HepG2 (cell line): ENCODE measurements at regions not wholly inside any gene's neighbourhood (a gene's known extent, or its start where the extent isn't known, plus 50 kb on each side); places are given as distances from the start of the nearest gene placed in this dataset.

Source experiments
- ATAC-seq: fragments of 200-7000 bp; cut with Tn5 transposase; 3 replicates; pipeline ENCODE4 v1.9.1; 2020; ENCODE audit warnings: mild to moderate bottlenecking, moderate library complexity
- BruUV-seq: library from RNA; stranded (reverse); fragments of 400-500 nt; replicated peaks from 2 replicates; lab custom pipeline; 2021; lab: Mats Ljungman, UMichigan
- CTCF ChIA-PET: fragments of 300-600 bp; formaldehyde crosslinking; extraction: SDS; loops from one replicate; lab custom pipeline; 2021; ENCODE audit warnings: low total read pairs, inconsistent platforms, low intra/inter-chr PET ratio; lab: Yijun Ruan, JAX
- POLR2A ChIA-PET: fragments of 350-600 bp; sonication (Branson Sonifier 250); formaldehyde crosslinking; loops from one replicate; lab custom pipeline; 2020; ENCODE audit warnings: antibody characterized with exemption, inconsistent platforms; lab: Yijun Ruan, JAX
- DNase-seq: peaks from one replicate; pipeline ENCODE4 v3.0.0-alpha.2; 2015; ENCODE audit warnings: low spot score
- FAIRE-seq: peaks from 3 replicates; lab custom pipeline; 2011; peaks lifted over from hg19 to GRCh38; lab: Jason Lieb, UNC
- H2AFZ ChIP-seq: one replicate; pipeline ENCODE4 v1.6.1; 2011; ENCODE audit warnings: low read length, inconsistent platforms
- H3K27ac ChIP-seq: fragments of 300-600 bp; 3 replicates; pipeline ENCODE4 v1.8.0; 2011; ENCODE audit warnings: mixed run types, mild to moderate bottlenecking, mixed read lengths, low read length, inconsistent platforms; ENCODE audit not compliant: insufficient read depth; ENCODE audit errors: extremely low read length
- H3K27me3 ChIP-seq, 2 experiments: fragments of 200-600 bp in 1 of 2; 2 replicates in 1 of 2; 3 replicates in 1 of 2; pipeline versions ENCODE4 v1.6.0 to v1.8.0; 2011; ENCODE audit warnings: low read length in 2 of 2, mild to moderate bottlenecking in 2 of 2, moderate library complexity in 2 of 2, inconsistent platforms in 1 of 2; ENCODE audit not compliant: insufficient read depth in 2 of 2, control insufficient read depth in 1 of 2
- H3K36me3 ChIP-seq, 2 experiments: fragments of 200-600 bp in 1 of 2; replicated peaks in 1 of 2; 2 replicates in 1 of 2; 3 replicates in 1 of 2; pipeline versions ENCODE4 v1.5.1 to v1.8.0; 2011; ENCODE audit warnings: low read length in 2 of 2, inconsistent platforms in 1 of 2; ENCODE audit not compliant: insufficient read depth in 2 of 2, control insufficient read depth in 1 of 2
- H3K4me1 ChIP-seq: 2 replicates; pipeline ENCODE4 v1.5.1; 2012; ENCODE audit warnings: low read length, inconsistent platforms; ENCODE audit not compliant: insufficient read depth
- H3K4me2 ChIP-seq: 2 replicates; pipeline ENCODE4 v1.6.0; 2011; ENCODE audit warnings: low read depth, low read length, inconsistent platforms
- H3K4me3 ChIP-seq, 3 experiments: fragments of 200-600 bp in 1 of 3; sonication (generic), shearing (Covaris generic) in 1 of 3; replicated peaks in 1 of 3; 2 replicates each; pipeline ENCODE4 v1.5.1; 2011 to 2016; ENCODE audit warnings: low read length in 3 of 3, inconsistent platforms in 2 of 3, low read depth in 2 of 3, mild to moderate bottlenecking in 2 of 3, control low read depth in 1 of 3, mixed read lengths in 1 of 3; ENCODE audit not compliant: insufficient read depth in 1 of 3
- H3K79me2 ChIP-seq: one replicate; pipeline ENCODE4 v1.6.1; 2011; ENCODE audit warnings: low read length, inconsistent platforms; ENCODE audit not compliant: insufficient read depth
- H3K9ac ChIP-seq: 2 replicates; pipeline ENCODE4 v1.6.0; 2011; ENCODE audit warnings: mild to moderate bottlenecking, low read depth, low read length, inconsistent platforms; ENCODE audit not compliant: insufficient read depth
- H3K9me3 ChIP-seq: 2 replicates; pipeline ENCODE4 v1.5.1; 2012; ENCODE audit warnings: mild to moderate bottlenecking, low read length
- H4K20me1 ChIP-seq: 2 replicates; pipeline ENCODE4 v1.6.0; 2011; ENCODE audit warnings: inconsistent platforms, mild to moderate bottlenecking, low read length, moderate library complexity; ENCODE audit not compliant: insufficient read depth
- ATF4 ChIP-seq, 2 experiments: fragments of 450-650 bp in 1 of 2; sonication (generic) in 1 of 2; formaldehyde crosslinking; IDR thresholded peaks; 2 replicates each; pipeline versions ENCODE4 v1.5.0 to v1.8.0; 2020 to 2022; ENCODE audit warnings: mild to moderate bottlenecking in 1 of 2, missing genetic modification reagents in 1 of 2
- CCAR2 ChIP-seq: fragments of 200-400 bp; formaldehyde crosslinking; optimal IDR thresholded peaks from 2 replicates; pipeline ENCODE3; 2018; ENCODE audit warnings: low read depth, mild to moderate bottlenecking, low read length, moderate library complexity
- FOXM1 ChIP-seq: sonication (generic); formaldehyde crosslinking; IDR thresholded peaks from 2 replicates; pipeline ENCODE4 v1.5.0; 2020; ENCODE audit warnings: missing genetic modification reagents
- HNRNPK ChIP-seq: fragments of 200-400 bp; formaldehyde crosslinking; IDR thresholded peaks from 2 replicates; pipeline ENCODE4 v1.6.1; 2018; ENCODE audit warnings: low read length, low read depth, moderate library complexity, mild to moderate bottlenecking; ENCODE audit not compliant: poor library complexity, severe bottlenecking
- HNRNPUL1 ChIP-seq: fragments of 200-400 bp; formaldehyde crosslinking; IDR thresholded peaks from 2 replicates; pipeline ENCODE4 v1.6.1; 2017; ENCODE audit warnings: low read depth, mild to moderate bottlenecking, low read length, moderate library complexity
- MAFK ChIP-seq, 2 experiments: IDR thresholded peaks in 1 of 2; conservative IDR thresholded peaks in 1 of 2; 2 replicates each; pipeline ENCODE4 v1.6.1; 2011; ENCODE audit warnings: improper control_type of control experiment in 2 of 2, low read length in 2 of 2
- NFIB ChIP-seq: sonication (generic); formaldehyde crosslinking; IDR thresholded peaks from 2 replicates; pipeline ENCODE4 v1.9.0; 2021; ENCODE audit warnings: missing genetic modification reagents, mild to moderate bottlenecking, borderline replicate concordance
- NFRKB ChIP-seq: fragments of 450-650 bp; IDR thresholded peaks from 2 replicates; pipeline ENCODE4 v1.6.1; 2017
- NFYB ChIP-seq: sonication (generic); formaldehyde crosslinking; IDR thresholded peaks from 2 replicates; pipeline ENCODE4 v1.4.0; 2020; ENCODE audit warnings: missing genetic modification reagents
- ZNF18 ChIP-seq: sonication (generic); formaldehyde crosslinking; IDR thresholded peaks from 2 replicates; pipeline ENCODE4 v1.8.0; 2022; ENCODE audit warnings: mild to moderate bottlenecking, missing genetic modification reagents; ENCODE audit not compliant: insufficient replicate concordance
- ZNF335 ChIP-seq: sonication (generic); formaldehyde crosslinking; IDR thresholded peaks from 2 replicates; pipeline ENCODE4 v1.4.0; 2020; ENCODE audit warnings: missing genetic modification reagents
- ZNF337 ChIP-seq: sonication (generic); formaldehyde crosslinking; IDR thresholded peaks from 2 replicates; pipeline ENCODE4 v1.5.1; 2020; ENCODE audit warnings: missing genetic modification reagents, low read depth, mild to moderate bottlenecking, borderline replicate concordance
- ZNF563 ChIP-seq: sonication (generic); formaldehyde crosslinking; IDR thresholded peaks from 2 replicates; pipeline ENCODE4 v1.8.0; 2022; ENCODE audit warnings: mild to moderate bottlenecking, moderate library complexity, missing genetic modification reagents
- ZNF576 ChIP-seq: sonication (generic); formaldehyde crosslinking; IDR thresholded peaks from 2 replicates; pipeline ENCODE4 v1.4.0; 2020; ENCODE audit warnings: mild to moderate bottlenecking, missing genetic modification reagents
- ZNF83 ChIP-seq: sonication (generic); formaldehyde crosslinking; IDR thresholded peaks from 2 replicates; pipeline ENCODE4 v1.4.0; 2020; ENCODE audit warnings: missing genetic modification reagents, mild to moderate bottlenecking, borderline replicate concordance
- WGBS: methylation state at CpG from one replicate; pipeline ENCODE4 v1.1.6; 2017; ENCODE audit warnings: low lambda C conversion rate; 5-methylcytosine and 5-hydroxymethylcytosine counted together
- in situ Hi-C: cut with HindIII; loops from 2 replicates; pipeline ENCODE4 v1.10.0; 2017; ENCODE audit warnings: low pct_unique_long_range_greater_than_20kb; ENCODE audit not compliant: extremely low pct_ligation_motif_present
- intact Hi-C: fragments of 100-400 bp; cut with micrococcal nuclease; formaldehyde crosslinking; loops from one replicate; pipeline ENCODE4 v1.10.0; 2022; ENCODE audit not compliant: unreplicated experiment

- TF ChIP-seq HNRNPK (no peak), CCAR2 (no peak), ZNF337 (CRISPR knock-in tag) (no peak)
These were observed 174.9 kb upstream of the PUM3 start (continued) for GRCh38 chr9:3018691-3019230.

- no peaks in the 10 kb centered on the region for H3K79me2 ChIP-seq
- no peaks in the 10 kb centered on the region for H4K20me1 ChIP-seq
- no peak for FAIRE-seq
- DNase-seq: no peak
- intact Hi-C loops (no loop called here), in situ Hi-C loops (no loop called here)
- no peak overlapping the region for H3K4me2 ChIP-seq
- 5% methylated on average over 2 of the region's 2 CpGs for WGBS
- no peak for ATAC-seq
- no peak overlapping the region for H3K4me3 ChIP-seq
- no TSS peak for BruUV-seq
- no peaks in the 10 kb centered on the region for H3K36me3 ChIP-seq
- CTCF ChIA-PET: no interaction called here
- no peaks in the 10 kb centered on the region for H3K9me3 ChIP-seq
- H2AFZ ChIP-seq: no peak overlapping the region
- H3K9ac ChIP-seq: no peak overlapping the region
- no peaks in the 10 kb centered on the region for H3K4me1 ChIP-seq
- POLR2A ChIA-PET: no interaction called here
- no peaks in the 10 kb centered on the region for H3K27me3 ChIP-seq
- TF ChIP-seq NFYB (CRISPR knock-in tag) (no peak), CCAR2 (no peak), HNRNPUL1 (no peak), FOXM1 (no peak)
- no peak overlapping the region for H3K27ac ChIP-seq
These were observed 174.2 kb upstream of the PUM3 start for GRCh38 chr9:3018071-3018470.

- FAIRE-seq: no peak
- TF ChIP-seq ZNF83: no peak
- no peak for TF ChIP-seq NFIB (CRISPR knock-in tag)
- TF ChIP-seq ATF4 (CRISPR knock-in tag; IDR thresholded peaks at IDR 0.05): no peak
- TF ChIP-seq ZNF563 (CRISPR knock-in tag): no peak
- no peak for TF ChIP-seq MAFK (conservative IDR thresholded peaks at IDR 0.05 in 1 of 2, IDR thresholded peaks at IDR 0.05 in 1 of 2; ENCODE audit: low read length in 2 of 2)
- TF ChIP-seq NFRKB: no peak
- TF ChIP-seq ZNF18: no peak
- TF ChIP-seq ZNF335 (CRISPR knock-in tag): no peak
- no peak for TF ChIP-seq ZNF576 (CRISPR knock-in tag)
- Histone ChIP-seq H3K9me3 (no peaks in the 10 kb centered on the region), H3K4me3 (no peak overlapping the region), H3K79me2 (no peaks in the 10 kb centered on the region), H3K4me1 (no peaks in the 10 kb centered on the region), H3K27ac (no peak overlapping the region), H3K9ac (no peak overlapping the region), H3K4me2 (no peak overlapping the region), H3K36me3 (no peaks in the 10 kb centered on the region), H4K20me1 (no peaks in the 10 kb centered on the region), H2AFZ (no peak overlapping the region), H3K27me3 (no peaks in the 10 kb centered on the region)
- POLR2A ChIA-PET: no interaction called here
- intact Hi-C loops (no loop called here), in situ Hi-C loops (no loop called here)
- no peak for DNase-seq
- CTCF ChIA-PET: no interaction called here
- 5% methylated on average over 3 of the region's 3 CpGs for WGBS
- BruUV-seq: no TSS peak
- ATAC-seq: no peak
These were observed 170.3 kb upstream of the PUM3 start for GRCh38 chr9:3014178-3014577.
